ENCODE measurements at regions not wholly inside any gene's neighbourhood (a gene's known extent, or its start where the extent isn't known, plus 50 kb on each side); places are given as distances from the start of the nearest gene placed in this dataset.

DNA sequence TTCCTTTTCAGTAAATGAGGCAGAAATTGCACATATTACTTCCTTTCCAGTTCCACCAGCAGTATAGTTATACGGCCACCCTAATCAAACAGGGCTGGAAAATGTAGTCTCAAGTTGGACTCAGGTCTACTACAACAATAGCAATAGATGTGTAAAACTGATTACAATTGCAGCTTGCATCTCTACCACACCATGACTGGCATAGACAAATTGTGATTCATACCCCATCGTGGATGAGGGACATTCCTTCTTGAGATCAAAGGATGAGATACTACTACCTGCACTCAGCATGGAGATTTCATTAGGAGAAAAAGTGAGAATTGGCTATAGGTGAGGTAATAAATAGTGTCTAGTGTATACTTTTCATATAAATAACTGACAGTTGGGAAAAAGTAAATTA, 1220.8 kb downstream of the TYW1 start:
- no peak for TF ChIP-seq FOS (IDR thresholded peaks at IDR 0.05; ENCODE audit: low read depth, low read length)
- TF ChIP-seq, protein P1, sequence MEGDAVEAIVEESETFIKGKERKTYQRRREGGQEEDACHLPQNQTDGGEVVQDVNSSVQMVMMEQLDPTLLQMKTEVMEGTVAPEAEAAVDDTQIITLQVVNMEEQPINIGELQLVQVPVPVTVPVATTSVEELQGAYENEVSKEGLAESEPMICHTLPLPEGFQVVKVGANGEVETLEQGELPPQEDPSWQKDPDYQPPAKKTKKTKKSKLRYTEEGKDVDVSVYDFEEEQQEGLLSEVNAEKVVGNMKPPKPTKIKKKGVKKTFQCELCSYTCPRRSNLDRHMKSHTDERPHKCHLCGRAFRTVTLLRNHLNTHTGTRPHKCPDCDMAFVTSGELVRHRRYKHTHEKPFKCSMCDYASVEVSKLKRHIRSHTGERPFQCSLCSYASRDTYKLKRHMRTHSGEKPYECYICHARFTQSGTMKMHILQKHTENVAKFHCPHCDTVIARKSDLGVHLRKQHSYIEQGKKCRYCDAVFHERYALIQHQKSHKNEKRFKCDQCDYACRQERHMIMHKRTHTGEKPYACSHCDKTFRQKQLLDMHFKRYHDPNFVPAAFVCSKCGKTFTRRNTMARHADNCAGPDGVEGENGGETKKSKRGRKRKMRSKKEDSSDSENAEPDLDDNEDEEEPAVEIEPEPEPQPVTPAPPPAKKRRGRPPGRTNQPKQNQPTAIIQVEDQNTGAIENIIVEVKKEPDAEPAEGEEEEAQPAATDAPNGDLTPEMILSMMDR (conservative IDR thresholded peaks at IDR 0.05; ENCODE audit: low read depth, low read length): no peak
- no peak for TF ChIP-seq POLR2A (IDR thresholded peaks at IDR 0.05; ENCODE audit: low read depth, low read length)
- no peak for TF ChIP-seq CHD1 (IDR thresholded peaks at IDR 0.05; ENCODE audit: low read depth, low read length)
- no peak for TF ChIP-seq CEBPB (IDR thresholded peaks at IDR 0.05; ENCODE audit: low read depth, low read length)
- TF ChIP-seq MAFK (IDR thresholded peaks at IDR 0.05; ENCODE audit: low read depth, low read length): no peak
- TF ChIP-seq, protein P2, sequence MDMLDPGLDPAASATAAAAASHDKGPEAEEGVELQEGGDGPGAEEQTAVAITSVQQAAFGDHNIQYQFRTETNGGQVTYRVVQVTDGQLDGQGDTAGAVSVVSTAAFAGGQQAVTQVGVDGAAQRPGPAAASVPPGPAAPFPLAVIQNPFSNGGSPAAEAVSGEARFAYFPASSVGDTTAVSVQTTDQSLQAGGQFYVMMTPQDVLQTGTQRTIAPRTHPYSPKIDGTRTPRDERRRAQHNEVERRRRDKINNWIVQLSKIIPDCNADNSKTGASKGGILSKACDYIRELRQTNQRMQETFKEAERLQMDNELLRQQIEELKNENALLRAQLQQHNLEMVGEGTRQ (IDR thresholded peaks at IDR 0.05; ENCODE audit: low read depth, low read length): no peak
- TF ChIP-seq BHLHE40 (IDR thresholded peaks at IDR 0.05; ENCODE audit: low read depth, low read length): no peak

Measured in IMR-90 (cell line).